Lung microvascular endothelial cell (primary cell): ENCODE measurements at regions not wholly inside any gene's neighbourhood (a gene's known extent, or its start where the extent isn't known, plus 50 kb on each side); places are given as distances from the start of the nearest gene placed in this dataset.
"Not testable (repeated sequence)": the region's sequence is repeated elsewhere in the genome, so short reads cannot be mapped to it uniquely, and the experiment has no call there.

Source experiments
- DNase-seq, 2 donors: peaks; one replicate each; pipeline versions ENCODE4 v3.0.0 to v3.0.0-alpha.2; 2010; ENCODE audit warnings: low read depth in 2 of 2

DNA sequence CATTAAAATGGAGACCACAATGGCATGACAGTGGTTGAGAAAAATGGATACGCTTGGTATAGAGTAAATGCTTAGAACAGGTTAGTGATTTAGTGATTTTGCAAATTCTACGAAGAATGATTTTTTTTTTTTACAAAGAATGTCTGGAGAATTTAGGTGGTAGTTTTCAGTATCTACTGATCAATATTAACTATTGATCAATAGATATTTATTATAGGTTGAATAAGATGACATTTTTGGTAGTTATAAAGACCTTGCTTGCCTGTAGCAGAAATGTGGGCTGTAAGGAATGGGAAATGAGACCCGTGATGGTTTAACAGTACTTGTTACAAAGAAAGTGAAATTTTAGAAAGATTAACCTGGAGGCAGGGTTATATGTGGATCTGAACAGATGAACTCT lies 137.5 kb downstream of the NR2F2 start:
- DNase-seq, result no peak

DNA sequence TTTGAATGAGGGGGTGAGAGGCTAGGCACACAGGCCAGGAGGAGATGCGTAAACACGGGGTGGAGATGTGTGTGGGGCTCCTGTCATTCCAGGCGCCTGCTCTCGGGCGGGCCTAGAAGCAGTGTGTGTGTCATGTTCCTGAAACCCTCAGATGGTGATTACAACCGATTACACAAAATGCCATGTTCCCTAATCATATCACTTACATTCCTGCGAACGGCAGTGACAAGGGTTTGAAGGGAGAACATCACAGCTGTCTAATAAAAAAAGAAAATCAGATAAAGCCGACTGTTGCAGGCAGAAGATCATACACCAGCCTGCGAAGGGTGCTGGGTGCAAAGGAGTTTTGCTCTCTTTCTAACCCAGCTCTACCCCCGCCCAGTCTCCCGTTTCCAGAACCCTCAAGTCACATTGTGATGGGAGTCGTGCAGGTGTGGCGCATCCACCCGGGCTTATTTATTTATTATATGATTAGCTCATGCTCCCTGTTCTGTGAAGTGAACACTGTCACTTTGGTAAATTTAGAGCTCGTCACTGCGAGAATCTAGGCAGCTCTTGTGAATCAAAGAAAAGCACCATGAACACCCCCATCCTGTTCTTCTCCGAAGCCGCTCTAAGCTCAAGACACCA lies 140.3 kb downstream of the NR2F2 start:
- DNase-seq, result no peak

DNA sequence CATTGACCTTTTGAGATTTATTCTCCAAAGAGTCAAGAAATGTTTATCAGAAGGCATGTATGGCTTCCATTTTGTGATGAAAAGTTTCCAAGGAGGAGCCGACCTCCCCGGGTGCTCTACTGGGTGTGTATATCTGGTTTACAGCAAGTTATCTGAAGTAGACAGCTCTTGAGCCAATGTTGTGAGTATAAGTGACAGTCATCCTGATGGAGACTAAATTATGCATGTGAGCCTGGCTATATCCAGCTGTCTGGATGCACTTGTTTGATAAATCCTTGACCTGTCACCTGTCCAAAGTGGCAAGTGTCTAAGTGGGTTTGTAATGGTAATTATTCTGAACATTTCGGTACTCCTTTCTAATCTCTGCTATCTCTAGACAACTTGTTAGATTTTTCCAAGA lies 142.2 kb downstream of the NR2F2 start:
- no peak for DNase-seq

DNA sequence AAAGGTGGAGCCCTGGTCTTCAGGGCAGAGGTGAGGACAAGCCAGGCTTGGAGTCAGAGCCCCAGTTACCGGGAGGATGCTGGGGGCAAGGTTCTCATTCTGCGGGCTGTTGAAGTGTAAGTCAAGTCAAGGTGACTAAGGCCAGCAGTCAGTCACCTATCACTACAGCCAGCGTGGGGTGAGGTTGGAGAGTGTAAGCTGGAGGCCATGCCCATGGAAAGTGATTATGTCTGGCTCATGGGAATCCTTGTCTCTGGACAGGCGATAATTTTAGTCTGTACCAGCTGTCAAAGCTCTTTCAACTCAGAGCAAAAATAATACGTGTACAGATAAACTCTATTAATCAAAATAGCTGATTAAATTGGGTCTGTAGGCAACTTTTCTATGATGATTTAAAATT lies 143.1 kb downstream of the NR2F2 start:
- DNase-seq, result no peak

DNA sequence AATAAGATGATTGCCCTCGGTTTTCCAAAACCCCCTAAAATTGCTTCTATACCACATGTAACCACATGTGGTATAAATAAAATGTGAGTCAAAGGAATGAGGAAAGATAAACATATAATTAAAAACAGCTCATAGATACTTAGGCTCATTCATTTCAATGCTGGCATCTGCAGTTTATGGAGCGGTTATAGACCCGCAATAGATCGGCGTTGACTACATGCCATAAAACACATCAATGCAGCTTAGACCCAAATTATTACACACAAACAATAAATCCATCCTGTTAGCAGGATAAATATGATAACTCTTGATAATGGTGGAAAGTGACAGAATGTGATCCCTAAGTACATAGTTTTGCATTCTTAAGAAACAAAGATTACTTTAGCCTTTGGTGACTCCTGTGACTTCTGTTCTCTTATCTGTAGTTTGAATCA lies 143.7 kb downstream of the NR2F2 start:
- no peak for DNase-seq

DNA sequence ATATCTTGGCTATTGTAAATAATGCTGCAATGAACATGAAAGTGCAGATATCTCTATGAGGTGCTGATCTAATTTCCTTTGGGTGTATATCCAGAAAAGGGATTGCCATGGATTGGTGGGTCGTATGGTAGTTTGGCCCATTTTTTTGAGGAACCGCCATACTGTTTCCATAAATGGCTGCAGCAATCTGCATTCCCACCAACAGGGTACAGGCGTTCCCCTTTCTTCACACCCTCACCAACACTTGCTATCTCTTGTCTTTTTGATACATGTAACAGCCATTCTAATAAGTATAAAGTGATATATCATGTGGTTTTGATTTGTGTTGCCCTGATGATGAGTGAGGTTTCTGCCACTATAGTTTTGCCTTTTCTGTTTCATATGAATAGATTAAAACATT lies 146.7 kb downstream of the NR2F2 start:
- DNase-seq, result no peak

DNA sequence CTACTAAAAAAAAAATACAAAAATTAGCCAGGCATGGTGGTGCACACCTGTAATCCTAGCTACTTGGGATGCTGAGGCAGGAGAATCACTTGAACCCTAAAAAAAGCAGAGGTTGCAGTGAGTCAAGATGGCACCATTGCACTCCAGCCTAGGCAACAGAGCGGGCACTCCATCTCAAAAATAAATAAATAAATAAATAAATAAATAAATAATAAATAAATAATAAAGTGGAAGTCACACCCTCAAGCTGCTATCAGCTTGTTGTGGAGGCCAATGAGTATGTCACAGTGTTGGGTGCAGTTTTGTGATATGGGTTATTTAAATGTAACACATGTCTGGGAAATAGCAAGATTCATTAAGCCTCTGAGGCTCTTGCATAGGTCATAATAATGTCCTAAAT lies 153.9 kb downstream of the NR2F2 start:
- not testable (repeated sequence) for DNase-seq

DNA sequence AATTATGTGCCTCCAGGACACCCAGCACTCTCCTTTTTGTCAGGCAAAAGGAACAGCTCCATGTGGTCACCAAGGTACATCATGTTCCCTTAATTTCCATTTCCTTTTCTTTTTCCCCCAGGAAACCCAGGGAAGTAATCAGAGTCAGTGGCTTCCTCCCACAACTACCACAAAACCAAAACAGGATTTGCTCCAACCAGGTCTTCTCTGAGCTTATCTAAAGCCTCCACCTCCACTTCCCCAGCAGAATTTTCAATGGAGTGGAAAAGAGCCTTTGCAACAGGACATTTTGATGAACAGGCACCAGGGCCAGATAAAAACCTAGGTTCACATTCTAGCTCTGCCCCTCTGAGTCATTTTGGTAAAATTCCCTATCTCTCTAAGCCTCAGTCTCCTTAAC lies 154.3 kb downstream of the NR2F2 start:
- no peak for DNase-seq

DNA sequence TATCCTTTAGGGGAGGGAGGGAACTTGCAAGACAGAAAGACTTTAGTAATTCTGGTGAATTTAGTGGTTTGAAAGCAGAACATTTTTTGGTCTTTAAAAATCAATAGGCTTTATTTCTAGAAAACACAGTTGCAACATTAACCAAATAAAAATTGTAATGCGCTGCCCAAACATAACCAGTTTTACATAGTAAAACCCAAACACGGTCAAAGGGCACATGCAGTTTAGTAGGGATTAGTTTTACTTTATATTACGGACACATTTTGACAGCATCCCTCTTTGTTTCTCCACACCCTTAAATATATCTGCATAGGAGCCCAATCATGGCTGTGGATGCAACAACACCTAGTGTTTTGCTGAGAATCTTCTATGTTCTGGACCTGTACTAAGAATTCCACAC lies 156.7 kb downstream of the NR2F2 start:
- DNase-seq, result no peak

DNA sequence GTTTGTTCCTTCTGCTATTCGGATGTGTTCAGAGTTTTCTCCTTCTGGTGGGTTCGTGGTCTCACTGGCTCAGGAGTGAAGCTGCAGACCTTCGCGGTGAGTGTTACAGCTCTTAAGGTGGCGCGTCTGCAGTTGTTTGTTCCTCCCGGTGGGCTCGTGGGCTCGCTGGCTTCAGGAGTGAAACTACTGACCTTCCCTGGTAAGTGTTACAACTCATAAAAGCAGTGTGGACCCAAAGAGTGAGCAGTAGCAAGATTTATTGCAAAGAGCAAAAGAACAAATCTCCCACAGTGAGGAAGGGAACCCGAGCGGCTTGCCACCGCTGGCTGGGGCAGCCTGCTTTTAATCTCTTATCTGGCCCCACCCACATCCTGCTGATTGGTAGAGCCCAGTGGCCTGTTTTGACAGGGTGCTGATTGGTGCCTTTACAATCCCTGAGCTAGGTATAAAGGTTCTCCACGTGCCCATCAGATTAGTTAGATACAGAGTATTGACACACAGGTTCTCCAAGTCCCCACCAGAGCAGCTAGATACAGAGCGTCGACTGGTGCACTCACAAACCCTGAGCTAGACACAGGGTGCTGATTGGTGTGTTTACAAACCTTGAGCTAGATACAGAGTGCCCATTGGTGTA lies 160.7 kb downstream of the NR2F2 start:
- DNase-seq, result not testable (repeated sequence)

DNA sequence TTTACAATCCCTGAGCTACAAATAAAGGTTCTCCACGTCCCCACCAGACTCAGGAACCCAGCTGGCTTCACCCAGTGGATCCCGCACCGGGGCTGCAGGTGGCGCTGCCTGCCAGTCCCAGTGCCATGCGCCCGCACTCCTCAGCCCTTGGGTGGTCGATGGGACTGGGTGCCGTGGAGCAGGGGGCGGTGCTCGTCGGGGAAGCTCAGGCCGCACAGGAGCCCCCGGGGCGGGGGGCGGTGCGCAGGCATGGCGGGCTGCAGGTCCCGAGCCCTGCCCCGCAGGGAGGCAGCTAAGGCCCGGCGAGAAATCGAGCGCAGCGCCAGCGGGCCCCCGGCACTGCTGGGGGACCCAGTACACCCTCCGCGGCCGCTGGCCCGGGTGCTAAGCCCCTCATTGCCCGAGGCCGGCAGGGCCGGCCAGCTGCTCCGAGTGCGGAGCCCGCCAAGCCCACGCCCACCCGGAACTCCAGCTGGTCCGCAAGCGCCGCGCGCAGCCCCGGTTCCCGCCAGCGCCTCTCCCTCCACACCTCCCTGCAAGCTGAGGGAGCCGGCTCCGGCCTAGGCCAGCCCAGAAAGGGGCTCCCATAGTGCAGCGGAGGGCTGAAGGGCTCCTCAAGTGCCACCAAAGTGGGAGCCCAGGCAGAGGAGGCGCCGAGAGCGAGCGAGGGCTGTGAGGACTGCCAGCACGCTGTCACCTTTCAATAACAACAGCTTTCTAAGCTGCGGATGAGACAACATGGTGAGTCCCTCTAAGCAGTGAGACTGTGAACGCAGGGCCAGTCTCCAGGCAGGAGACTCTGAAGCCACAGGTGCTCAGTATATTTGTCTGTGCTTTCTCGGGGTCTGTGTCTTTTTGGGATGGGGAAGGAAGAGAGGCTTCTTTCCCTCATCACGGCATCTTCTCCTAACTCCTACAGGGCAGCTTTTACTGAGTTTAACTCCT lies 161.5 kb downstream of the NR2F2 start:
- DNase-seq, result not testable (repeated sequence)

DNA sequence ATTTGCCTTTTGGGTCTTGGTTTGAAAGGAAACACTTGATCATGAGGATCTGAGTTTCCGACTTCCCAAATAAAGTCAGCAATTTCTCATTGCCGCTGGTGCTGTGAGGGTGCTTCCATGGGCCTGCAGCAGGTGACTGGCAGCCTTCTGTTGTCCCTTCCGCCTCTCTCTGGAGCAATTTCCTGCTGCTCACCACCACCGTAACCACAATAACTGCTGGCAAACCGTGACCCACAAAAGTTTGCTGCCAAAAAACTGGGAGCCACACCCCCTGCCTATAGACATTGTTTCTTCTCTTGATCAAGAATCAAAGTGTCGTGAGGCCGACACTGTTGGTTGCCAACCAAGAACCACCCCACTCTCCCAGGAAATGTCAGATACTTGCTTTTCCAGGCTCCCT lies 164.0 kb downstream of the NR2F2 start:
- DNase-seq, result no peak

DNA sequence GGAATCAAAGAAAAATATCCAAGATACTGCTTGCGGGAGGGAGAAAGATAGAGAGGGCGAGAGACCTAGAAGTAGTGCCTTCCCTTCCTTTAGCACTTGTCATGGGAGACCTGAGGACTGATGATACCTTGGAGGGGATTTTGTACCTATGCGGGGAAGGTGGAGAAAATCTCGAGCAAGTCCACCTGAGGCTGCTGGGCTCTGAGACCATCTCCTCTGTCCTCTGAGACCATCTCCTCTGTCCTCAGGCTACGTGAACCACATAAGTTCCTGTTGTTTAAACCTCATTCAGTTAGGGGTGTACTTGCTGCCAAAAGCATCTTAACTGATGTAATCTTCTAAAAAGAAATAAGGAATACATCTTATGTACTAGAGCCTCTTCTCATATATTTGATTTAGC lies 164.9 kb downstream of the NR2F2 start:
- no peak for DNase-seq

DNA sequence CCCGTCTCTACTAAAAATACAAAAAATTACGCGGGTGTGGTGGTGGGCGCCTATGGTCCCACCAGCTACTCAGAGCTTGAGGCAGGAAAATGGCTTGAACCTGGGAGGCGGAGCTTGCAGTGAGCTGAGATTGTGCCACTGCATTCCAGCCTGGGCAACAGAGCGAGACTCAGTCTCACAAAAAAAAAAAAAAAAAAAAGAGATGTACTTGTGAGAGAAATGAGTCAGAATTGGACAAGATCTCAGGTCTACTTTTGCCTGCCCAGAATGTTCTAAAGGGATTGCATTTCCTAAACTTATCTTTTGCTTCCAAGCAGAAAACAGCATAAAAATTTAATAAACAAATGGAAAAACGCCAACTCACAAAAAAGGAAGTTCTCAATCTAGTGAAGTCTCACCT lies 167.5 kb downstream of the NR2F2 start:
- DNase-seq, result no peak

DNA sequence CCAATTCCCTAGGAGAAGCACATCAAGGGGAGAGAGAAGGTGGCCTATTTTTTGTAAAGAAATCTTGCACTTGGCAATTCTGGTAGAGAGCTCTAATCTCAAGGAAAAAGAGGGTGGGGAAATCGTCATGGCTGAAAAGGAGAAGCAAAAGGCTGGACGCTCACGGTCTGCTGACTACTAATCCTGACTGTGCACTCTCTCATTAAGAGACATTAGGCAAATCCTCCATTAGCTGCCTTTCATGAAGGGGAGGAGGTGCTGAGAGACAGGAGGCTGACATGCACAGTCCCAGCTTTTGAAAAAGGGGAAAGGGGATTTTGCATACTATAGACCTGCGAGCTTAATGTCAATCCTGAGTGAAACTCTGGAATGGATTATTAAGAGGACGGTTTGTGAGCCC lies 170.0 kb downstream of the NR2F2 start:
- DNase-seq, result no peak

DNA sequence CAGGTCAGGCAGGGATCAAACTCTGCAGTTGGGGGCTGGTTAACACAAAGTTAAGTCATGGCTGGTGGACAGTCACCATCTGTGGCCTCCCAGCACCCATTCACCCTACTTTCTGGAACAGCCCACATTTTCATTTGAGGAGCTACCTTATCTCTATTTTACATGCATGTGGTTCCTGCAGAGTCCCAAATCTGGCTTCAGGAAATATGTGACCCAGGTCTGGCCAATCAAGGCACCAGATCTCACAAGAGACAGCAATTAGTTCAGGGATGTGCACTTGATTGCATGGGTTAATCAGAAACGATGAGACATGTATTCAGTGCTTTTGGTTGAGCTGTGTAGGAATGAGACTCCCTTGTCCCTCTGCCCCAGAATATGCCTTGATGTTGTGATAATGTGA lies 170.9 kb downstream of the NR2F2 start:
- DNase-seq, result no peak

DNA sequence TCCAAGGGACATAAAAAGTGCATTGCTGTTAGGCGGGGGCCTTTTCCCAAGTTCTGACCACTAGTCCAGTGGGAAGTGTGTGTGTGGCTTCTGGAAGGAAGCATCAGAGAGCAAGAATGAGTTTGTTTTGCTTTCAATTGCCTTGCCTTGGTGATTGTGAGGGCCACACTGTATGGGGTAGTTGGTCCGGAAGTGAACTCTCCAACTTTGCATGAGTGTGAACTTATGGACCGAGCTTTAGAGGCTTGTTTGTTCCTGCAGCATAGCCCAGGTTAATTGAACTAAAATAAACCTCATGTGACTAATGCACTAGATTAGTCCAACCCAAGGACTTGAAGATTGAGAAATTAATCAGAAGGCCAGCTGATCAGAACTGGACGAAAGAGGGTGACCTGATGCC lies 171.7 kb downstream of the NR2F2 start:
- DNase-seq, result no peak

DNA sequence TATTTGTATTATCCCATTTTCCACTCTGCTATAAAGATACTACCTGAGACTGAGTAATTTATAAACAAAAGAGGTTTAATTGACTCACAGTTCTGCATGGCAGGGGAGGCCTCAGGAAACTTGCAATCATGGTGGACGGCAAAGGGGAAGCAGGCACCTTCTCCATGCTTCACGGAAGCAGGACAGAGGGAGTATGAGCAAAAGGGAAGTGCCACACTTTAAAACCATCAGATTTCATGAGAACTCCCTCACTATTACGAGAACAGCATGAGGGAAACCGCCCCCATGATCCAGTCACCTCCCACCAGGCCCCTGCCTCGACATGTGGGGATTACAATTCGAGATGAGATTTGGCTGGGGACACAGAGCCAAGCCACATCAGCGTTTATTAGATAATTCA lies 172.8 kb downstream of the NR2F2 start:
- DNase-seq, result no peak

DNA sequence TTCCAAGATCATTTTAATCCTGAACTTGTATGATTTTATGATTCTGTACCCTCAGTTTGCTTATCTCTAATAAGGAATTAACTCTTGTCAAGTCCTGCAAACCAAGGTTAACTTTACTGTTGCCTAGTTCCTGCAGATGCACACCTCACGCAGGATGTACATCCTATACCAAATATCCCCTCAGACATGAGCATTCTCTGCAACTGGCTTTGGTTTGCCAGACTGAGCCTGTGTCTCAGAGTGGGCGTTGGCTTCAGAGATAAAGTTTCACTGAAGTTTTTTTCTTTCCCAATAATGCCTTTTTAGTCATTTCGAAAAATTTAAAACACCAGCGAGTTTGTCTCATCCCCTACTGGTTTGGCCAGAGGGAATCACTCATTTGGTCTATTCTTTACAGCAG lies 173.9 kb downstream of the NR2F2 start:
- DNase-seq, result no peak

DNA sequence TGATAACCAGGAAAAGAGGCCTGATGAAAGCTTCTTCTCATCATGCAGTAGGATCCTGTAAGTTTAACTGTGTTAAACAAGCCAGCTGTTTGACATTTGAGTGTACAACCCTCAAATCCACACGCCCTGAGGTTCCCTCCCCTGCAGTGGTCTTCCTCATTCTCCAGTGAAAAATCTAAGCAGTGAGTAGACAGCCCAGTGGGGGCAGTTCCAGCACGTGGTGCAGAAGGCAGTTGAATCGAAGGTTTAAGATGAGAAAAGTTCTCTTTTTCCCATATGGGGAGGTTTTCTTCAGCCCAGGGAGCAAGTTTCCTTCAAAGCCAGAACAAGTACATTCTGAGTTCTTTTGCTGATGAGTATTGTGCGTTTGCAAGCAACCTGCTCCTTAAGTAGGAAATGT lies 174.5 kb downstream of the NR2F2 start:
- no peak for DNase-seq

DNA sequence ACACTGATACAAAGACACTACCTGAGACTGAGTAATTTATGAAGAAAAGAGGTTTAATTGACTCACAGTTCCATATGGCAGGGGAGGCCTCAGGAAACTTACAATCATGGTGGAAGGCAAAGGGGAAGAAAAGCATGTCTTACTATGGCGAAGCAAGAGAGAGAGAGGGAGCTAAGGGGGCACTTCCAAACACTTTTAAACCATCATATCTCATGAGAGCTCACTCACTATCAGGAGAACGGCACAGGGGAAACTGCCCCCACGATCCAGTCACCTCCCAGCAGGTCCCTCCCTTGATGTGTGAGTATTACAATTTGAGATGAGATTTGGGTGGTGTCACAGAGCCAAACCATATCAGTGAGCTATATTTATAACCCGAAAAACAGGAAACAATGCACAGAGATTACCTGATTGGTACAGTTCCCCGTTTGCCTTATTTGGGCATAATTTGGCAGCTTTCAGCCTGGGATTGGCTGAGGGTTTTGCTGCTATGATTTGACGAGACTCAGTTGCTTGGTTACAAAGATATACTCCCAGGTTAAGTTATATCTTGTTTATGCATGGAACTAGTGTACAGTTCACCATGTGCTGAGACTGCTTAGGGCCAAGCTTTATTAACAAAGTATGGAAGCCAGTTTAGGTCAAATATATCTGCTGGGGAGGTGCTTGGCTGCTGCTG lies 184.2 kb downstream of the NR2F2 start:
- DNase-seq, result no peak

DNA sequence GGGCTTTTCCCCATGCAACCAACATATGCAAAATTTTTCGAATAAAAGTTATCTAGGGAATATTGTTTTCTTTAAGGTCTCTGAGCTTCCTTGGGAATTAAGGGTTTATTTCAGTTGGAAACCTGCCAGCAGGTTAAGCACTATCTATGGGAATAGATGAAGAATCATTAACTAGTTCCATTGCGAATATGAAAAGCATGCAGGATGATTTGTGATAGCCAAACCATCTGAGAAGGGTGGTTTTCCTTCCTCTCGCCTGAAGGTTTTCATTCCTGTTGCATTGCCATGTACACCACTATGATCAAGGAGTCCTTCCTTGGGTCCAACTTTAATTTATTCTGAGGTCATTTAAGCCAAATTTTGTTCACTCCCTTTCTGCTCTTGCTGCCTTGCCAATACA lies 184.9 kb downstream of the NR2F2 start:
- DNase-seq, result no peak
